Left ventricle myocardium inferior (tissue), 1 donor: ENCODE measurements at regions not wholly inside any gene's neighbourhood (a gene's known extent, or its start where the extent isn't known, plus 50 kb on each side); places are given as distances from the start of the nearest gene placed in this dataset.

ENCODE experiments used
- DNase-seq: peaks from one replicate; pipeline ENCODE4 v3.0.0-alpha.2; 2020
- H3K27ac ChIP-seq: fragments of 200-600 bp; replicated peaks from 2 replicates; pipeline ENCODE4 v1.8.0; 2021
- H3K27me3 ChIP-seq: fragments of 200-600 bp; 2 replicates; pipeline ENCODE4 v1.8.0; 2021; ENCODE audit warnings: low read depth
- H3K36me3 ChIP-seq: fragments of 200-600 bp; 2 replicates; pipeline ENCODE4 v1.8.0; 2021
- H3K4me1 ChIP-seq: fragments of 200-600 bp; 2 replicates; pipeline ENCODE4 v1.8.0; 2021
- H3K4me3 ChIP-seq: fragments of 200-600 bp; 2 replicates; pipeline ENCODE4 v1.8.0; 2021; ENCODE audit warnings: mild to moderate bottlenecking, moderate library complexity
- H3K9me3 ChIP-seq: fragments of 200-600 bp; replicated peaks from 2 replicates; pipeline ENCODE4 v1.8.0; 2021
- intact Hi-C: fragments of 100-400 bp; cut with micrococcal nuclease; formaldehyde crosslinking; loops from one replicate; pipeline ENCODE4 v1.11.0; 2022
- TF ChIP-seq, protein P1 (sequence below): fragments of 200-600 bp; IDR thresholded peaks from 2 replicates; pipeline ENCODE4 v1.8.0; 2021; ENCODE audit warnings: antibody characterized with exemption, mild to moderate bottlenecking, borderline replicate concordance
- donor health status: DM: no; HTN: yes; CAD: no; lungs with severe emphysema.

DNA sequence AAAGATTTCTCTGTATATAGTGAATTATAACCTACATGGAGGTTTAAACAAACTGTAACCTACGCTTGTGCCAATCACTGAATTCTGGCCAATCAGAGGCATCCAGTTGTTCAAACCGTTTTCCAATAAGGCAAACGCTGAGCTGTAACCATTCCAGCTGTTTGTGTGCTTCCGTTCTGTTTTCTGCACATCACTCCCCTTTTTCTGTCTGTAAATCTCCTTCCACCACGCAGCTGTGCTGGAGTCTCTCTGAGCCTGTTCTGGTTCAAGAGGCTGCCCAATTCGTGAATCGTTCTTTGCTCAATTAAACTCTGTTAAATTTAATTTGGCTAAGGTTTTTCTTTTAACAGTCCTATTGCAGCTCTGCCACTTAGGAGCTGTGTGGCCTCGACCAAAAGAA is 552.5 kb downstream of the FGF9 start:
- Histone ChIP-seq H3K9me3 (no peaks in the 10 kb centered on the region), H3K27me3 (no peaks in the 10 kb centered on the region), H3K4me3 (no peak overlapping the region), H3K36me3 (no peaks in the 10 kb centered on the region), H3K27ac (no peak overlapping the region), H3K4me1 (peaks cover 10% of the 10 kb centered on the region)
- intact Hi-C loops: no loop called here
- TF ChIP-seq, protein P1, sequence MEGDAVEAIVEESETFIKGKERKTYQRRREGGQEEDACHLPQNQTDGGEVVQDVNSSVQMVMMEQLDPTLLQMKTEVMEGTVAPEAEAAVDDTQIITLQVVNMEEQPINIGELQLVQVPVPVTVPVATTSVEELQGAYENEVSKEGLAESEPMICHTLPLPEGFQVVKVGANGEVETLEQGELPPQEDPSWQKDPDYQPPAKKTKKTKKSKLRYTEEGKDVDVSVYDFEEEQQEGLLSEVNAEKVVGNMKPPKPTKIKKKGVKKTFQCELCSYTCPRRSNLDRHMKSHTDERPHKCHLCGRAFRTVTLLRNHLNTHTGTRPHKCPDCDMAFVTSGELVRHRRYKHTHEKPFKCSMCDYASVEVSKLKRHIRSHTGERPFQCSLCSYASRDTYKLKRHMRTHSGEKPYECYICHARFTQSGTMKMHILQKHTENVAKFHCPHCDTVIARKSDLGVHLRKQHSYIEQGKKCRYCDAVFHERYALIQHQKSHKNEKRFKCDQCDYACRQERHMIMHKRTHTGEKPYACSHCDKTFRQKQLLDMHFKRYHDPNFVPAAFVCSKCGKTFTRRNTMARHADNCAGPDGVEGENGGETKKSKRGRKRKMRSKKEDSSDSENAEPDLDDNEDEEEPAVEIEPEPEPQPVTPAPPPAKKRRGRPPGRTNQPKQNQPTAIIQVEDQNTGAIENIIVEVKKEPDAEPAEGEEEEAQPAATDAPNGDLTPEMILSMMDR: no peak
- DNase-seq: no peak

DNA sequence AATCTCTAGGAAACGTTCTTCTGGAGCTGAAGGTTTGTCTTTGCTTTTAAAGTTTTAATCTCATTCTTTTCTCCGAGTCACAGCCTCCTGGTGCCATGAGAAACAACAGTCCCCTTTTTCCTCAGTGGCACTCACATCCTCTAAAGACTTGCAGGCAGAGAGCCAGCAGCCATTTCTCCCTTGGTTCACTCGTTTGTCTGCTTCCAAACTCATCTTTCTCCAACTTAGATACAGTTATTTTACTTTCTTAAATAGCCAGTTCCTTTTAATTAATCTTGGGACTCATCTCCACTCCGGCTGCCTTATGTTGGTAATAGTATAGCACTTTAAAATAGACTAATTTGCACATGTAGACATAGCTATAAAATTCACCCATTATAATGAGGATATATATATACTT is 555.2 kb downstream of the FGF9 start:
- TF ChIP-seq, protein P1: no peak
- Histone ChIP-seq H3K9me3 (no peaks in the 10 kb centered on the region), H3K27me3 (no peaks in the 10 kb centered on the region), H3K4me1 (no peaks in the 10 kb centered on the region), H3K36me3 (no peaks in the 10 kb centered on the region), H3K27ac (no peak overlapping the region), H3K4me3 (no peak overlapping the region)
- no peak for DNase-seq
- intact Hi-C loops: no loop called here

DNA sequence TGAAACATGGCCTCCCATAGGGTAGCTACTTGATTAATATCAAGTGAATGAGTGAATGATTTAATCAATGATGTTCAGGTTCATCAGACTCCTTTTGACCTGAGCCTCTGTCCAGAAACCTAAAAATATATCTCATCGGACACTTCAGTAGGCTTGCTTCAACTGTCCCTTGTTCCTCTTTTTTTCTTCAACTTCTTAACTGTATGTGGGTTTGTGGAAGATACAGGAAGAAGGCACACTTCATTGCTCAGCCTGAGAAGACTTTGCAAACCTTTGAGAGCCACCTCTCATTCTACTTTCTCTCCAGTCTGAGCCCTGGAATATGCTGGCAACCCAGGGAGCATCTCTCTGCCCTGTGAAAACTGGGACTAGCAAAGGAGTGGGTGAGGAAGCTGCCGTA is 557.0 kb downstream of the FGF9 start:
- no peak overlapping the region for H3K4me3 ChIP-seq
- DNase-seq: no peak
- H3K4me1 ChIP-seq: no peaks in the 10 kb centered on the region
- H3K27me3 ChIP-seq: no peaks in the 10 kb centered on the region
- TF ChIP-seq, protein P1: no peak
- no peak overlapping the region for H3K27ac ChIP-seq
- no peaks in the 10 kb centered on the region for H3K9me3 ChIP-seq
- no peaks in the 10 kb centered on the region for H3K36me3 ChIP-seq
- intact Hi-C loops: no loop called here

DNA sequence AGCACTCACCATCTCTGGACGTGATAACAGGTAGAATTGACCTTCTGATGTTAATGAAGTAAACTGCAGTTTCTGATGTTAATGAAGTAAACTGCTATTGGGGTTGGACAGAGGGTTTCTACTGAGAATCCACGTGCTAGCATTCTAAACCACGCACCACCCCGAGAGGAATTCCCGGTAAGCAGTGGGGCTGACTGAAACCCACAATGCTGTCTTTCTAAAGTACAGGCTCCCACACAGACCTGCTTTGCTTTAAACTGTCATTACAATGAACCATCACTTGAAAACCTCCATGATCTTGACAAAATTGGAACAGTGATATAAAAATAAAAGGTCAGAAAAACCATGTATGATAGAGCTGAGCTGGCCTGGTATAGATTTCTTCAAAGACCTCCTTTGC is 559.0 kb downstream of the FGF9 start:
- Histone ChIP-seq H3K4me1 (no peaks in the 10 kb centered on the region), H3K4me3 (no peak overlapping the region), H3K36me3 (no peaks in the 10 kb centered on the region), H3K27ac (no peak overlapping the region), H3K27me3 (no peaks in the 10 kb centered on the region), H3K9me3 (no peaks in the 10 kb centered on the region)
- TF ChIP-seq, protein P1: no peak
- intact Hi-C loops: no loop called here
- DNase-seq: no peak

DNA sequence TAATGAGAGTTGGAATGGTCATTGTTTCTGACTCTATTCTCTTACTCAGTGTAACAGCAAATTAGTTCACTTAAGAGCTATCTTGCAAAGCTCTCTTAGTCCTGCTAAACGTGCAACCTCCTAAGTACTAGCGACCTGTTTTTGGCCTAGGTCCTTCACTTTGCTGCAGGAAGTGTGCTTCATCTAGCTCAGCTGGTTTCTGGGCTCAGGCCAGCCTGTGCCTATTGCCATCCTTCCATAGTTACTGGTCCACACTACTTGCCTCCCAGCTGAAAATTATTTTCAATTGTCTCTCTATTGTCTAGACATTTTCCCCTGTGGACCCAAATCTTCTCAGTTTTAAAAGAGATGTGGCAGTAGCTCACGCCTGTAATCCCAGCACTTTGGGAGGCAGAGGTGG is 561.3 kb downstream of the FGF9 start:
- TF ChIP-seq, protein P1: no peak
- intact Hi-C loops: no loop called here
- Histone ChIP-seq H3K27ac (no peak overlapping the region), H3K36me3 (no peaks in the 10 kb centered on the region), H3K4me1 (no peaks in the 10 kb centered on the region), H3K27me3 (no peaks in the 10 kb centered on the region), H3K4me3 (no peak overlapping the region), H3K9me3 (no peaks in the 10 kb centered on the region)
- DNase-seq: no peak
